HK-2 (cell line): ENCODE measurements at regions not wholly inside any gene's neighbourhood (a gene's known extent, or its start where the extent isn't known, plus 50 kb on each side); places are given as distances from the start of the nearest gene placed in this dataset.
"Not testable (repeated sequence)": the region's sequence is repeated elsewhere in the genome, so short reads cannot be mapped to it uniquely, and the experiment has no call there.

ENCODE experiments used
- DNase-seq: peaks from one replicate; pipeline ENCODE4 v3.0.0-alpha.2; 2018; ENCODE audit not compliant: unreplicated experiment

DNA sequence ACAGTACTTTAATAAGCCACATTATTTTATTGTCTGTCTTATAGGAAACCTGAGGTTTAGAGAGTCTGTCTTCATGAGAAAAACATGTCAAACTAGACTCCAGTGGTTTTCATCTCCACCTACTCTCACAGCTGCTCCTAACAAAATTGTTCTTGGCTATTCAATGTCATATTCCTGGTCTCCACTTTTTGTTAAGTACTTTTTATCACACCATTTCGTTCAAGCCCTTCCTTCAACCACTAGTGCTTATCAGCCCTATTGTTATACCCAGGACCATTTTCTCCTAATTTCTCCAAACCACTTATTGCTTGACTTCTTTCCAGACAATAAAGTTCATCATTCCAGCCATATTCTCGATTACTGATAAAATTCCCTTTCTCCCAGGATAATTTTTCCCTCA, 1674.3 kb upstream of the AGA start:
- DNase-seq, result no peak

DNA sequence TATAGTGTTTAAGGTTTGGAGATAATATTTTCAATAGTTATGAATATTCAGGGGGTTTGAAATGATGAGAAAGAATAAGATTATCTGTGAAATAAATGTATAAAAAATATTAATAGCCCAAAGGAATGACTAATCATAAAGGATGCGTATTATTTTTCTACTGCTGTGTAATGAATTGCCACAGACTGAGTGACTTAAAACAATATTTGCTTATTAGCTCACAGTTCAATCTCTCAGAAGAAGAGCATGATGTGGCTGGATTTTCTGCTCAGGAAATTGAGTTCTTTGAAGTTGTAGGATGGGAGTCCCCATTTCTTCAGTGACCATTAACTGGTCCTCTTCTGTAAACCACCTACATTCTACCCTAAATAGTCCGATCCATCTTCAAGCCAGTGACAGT, 1680.8 kb upstream of the AGA start:
- DNase-seq, result no peak

- DNase-seq, result no peak
These were observed 1682.2 kb upstream of the AGA start for GRCh38 chr4:179124419-179124818.

- DNase-seq, result no peak
These were observed 1682.7 kb upstream of the AGA start for GRCh38 chr4:179124957-179125356.

DNA sequence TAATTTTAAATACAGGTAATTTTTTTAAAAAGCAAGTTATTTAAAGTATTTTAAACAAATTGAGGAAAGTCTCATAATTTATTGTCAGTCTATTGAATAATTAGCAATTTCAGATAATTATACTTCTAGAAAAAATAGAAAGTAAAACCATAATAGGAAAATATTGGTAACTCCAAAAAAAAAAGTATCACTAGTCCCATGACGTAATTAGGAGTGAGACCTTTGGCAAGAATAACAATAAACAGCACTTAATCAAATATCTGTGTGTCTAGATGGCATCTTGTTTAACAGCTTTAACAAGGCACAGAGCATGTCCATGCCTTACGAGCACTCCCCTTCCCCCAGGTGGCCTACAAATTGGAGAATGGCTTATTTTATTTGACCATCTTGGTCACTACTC, 1683.6 kb upstream of the AGA start:
- no peak for DNase-seq

DNA sequence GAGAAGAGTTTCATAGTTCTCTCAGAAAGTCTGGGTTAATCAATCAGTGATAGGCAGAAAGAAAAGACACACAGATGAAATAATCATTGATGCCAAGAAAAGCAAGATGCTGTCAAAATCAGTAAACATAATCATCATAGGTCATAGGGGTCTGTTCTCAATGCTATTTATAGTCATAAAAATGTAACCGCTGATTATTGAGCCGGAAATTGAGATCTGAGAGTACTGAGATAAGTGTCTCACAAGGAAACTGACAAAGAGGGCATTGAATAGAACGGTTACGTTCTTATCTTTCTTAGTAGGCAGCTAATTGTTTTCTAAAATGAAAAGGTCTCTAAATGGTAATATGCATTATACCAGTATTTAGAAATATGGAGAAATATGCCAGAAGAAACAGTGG, 1686.1 kb upstream of the AGA start:
- DNase-seq, result no peak

GRCh38 chr4:179130122-179130714, 1688.0 kb upstream of the AGA start:
- no peak for DNase-seq

- peak; percentile 1 for DNase-seq
These were observed 1703.7 kb upstream of the AGA start for GRCh38 chr4:179145746-179146525.

- no peak for DNase-seq
These were observed 1709.5 kb upstream of the AGA start for GRCh38 chr4:179151770-179152169.

GRCh38 chr4:179163147-179163546, 1720.9 kb upstream of the AGA start:
- DNase-seq, result no peak

- no peak for DNase-seq
These were observed 1722.2 kb upstream of the AGA start for GRCh38 chr4:179164267-179164999.

GRCh38 chr4:179165000-179165738, 1722.9 kb upstream of the AGA start:
- no peak for DNase-seq

- DNase-seq, result no peak
These were observed 1723.6 kb upstream of the AGA start for GRCh38 chr4:179165862-179166261.

- DNase-seq, result not testable (repeated sequence)
These were observed 1728.1 kb upstream of the AGA start for GRCh38 chr4:179170308-179170707.

DNA sequence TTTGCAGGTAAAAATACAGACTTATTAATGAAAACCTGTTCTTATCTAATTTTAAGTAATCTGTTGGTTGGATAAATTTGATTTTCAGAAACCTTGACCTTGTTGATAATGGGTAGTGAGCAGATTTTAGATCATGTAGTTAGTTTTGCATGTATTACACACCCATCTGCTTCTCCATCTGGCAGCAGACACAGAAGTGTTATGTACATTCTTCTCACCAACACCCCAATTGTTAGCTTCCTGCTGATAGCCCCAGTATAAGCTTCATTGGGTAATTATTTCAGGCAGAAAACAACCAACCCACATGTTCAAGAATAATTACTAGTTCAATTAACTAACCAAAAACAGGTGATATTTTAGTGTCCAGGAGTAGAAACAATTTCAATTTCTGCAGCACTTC, 1740.5 kb upstream of the AGA start:
- no peak for DNase-seq

- no peak for DNase-seq
These were observed 1753.7 kb upstream of the AGA start for GRCh38 chr4:179195887-179196286.

DNA sequence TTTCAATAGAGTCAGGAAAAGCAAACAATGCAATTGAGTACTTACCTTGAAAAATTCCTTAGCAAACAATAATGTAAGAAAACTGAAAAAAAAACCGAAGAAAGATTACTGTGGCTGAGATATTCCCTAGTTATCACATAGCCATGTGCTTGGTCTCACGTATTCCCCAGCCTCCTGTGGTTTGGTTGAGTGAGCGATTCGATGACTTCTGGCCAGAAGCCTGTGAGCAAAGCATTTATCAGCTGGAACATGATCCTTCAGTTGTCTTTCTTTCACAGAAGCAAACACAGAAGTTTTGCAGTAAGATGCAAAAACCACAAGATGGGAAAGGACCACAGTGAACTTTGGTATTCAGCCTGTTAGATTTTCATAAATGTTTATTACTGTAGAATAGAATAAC, 1754.3 kb upstream of the AGA start:
- DNase-seq, result peak; percentile 64

- DNase-seq, result no peak
These were observed 1758.4 kb upstream of the AGA start for GRCh38 chr4:179200681-179201080.

DNA sequence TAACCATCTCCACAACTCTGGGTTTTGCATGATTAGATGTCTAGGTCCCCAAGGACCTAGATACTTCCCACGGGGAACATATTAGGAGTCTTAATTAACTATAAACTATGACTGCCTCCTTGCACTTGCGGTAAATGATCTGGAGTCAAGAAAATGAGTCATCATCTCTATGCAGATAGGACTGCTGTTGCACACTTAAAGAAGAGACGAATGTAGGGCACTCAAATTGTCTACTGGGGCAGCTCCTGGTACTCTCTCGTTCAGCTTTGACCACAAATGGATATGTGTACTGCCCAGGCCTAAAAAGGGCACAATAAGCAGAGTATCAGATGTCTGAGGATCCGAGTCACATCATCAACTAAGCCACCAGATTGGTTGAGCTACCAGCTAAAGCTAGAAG, 1783.4 kb upstream of the AGA start:
- no peak for DNase-seq

GRCh38 chr4:179248821-179249220, 1806.6 kb upstream of the AGA start:
- no peak for DNase-seq

DNA sequence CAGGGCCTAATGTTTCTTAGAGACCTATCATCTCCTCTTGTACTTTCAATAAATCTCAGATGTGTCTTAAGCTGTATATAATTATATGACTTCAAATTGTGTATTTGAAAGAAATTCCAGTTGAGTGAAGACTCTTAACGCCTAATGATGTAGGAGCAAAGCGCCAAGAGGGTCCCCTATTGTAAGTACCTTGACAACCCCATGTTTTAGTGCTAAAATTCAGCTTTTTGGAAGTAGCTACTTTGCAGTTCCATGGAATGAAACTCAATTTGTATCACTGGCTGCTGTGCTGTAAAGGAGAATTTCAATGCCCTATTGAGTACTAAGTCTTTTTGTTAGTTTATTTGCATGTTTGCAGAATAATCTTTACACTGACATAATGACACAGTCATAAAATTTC, 1826.6 kb upstream of the AGA start:
- no peak for DNase-seq

GRCh38 chr4:179272282-179272681, 1830.0 kb upstream of the AGA start:
- no peak for DNase-seq
